GM21825 (cell line): ENCODE measurements at regions not wholly inside any gene's neighbourhood (a gene's known extent, or its start where the extent isn't known, plus 50 kb on each side); places are given as distances from the start of the nearest gene placed in this dataset.

Experiments used
- ATAC-seq: cut with Tn5 transposase; IDR thresholded peaks from one replicate; pipeline ENCODE4 v1.9.1; 2021; ENCODE audit warnings: mild to moderate bottlenecking, moderate library complexity; ENCODE audit not compliant: unreplicated experiment

GRCh38 chr6:91376686-91377085 is 789.8 kb upstream of the MAP3K7 start:
- no peak for ATAC-seq

GRCh38 chr6:91366781-91367180 is 779.9 kb upstream of the MAP3K7 start:
- ATAC-seq: no peak

- no peak for ATAC-seq
Measured at GRCh38 chr6:91358986-91359385, 772.1 kb upstream of the MAP3K7 start.

GRCh38 chr6:91352878-91353277 is 766.0 kb upstream of the MAP3K7 start:
- no peak for ATAC-seq

GRCh38 chr6:91352321-91352720 is 765.4 kb upstream of the MAP3K7 start:
- ATAC-seq: no peak

GRCh38 chr6:91350146-91350908 is 763.5 kb upstream of the MAP3K7 start:
- ATAC-seq: no peak

GRCh38 chr6:91341473-91341872 is 754.6 kb upstream of the MAP3K7 start:
- no peak for ATAC-seq

GRCh38 chr6:91340896-91341395 is 754.1 kb upstream of the MAP3K7 start:
- ATAC-seq: no peak

- no peak for ATAC-seq
Measured at GRCh38 chr6:91337967-91338366, 751.1 kb upstream of the MAP3K7 start.

GRCh38 chr6:91330896-91331295 is 744.0 kb upstream of the MAP3K7 start:
- no peak for ATAC-seq

- no peak for ATAC-seq
Measured at GRCh38 chr6:91328241-91328640, 741.4 kb upstream of the MAP3K7 start.

- ATAC-seq: no peak
Measured at GRCh38 chr6:91324711-91325110, 737.8 kb upstream of the MAP3K7 start.

GRCh38 chr6:91317984-91318383 is 731.1 kb upstream of the MAP3K7 start:
- no peak for ATAC-seq

- ATAC-seq: no peak
Measured at GRCh38 chr6:91317247-91317835, 730.5 kb upstream of the MAP3K7 start.

- no peak for ATAC-seq
Measured at GRCh38 chr6:91310178-91310577, 723.3 kb upstream of the MAP3K7 start.

- no peak for ATAC-seq
Measured at GRCh38 chr6:91305755-91306154, 718.9 kb upstream of the MAP3K7 start.

GRCh38 chr6:91304521-91304920 is 717.6 kb upstream of the MAP3K7 start:
- no peak for ATAC-seq

- no peak for ATAC-seq
Measured at GRCh38 chr6:91303326-91303725, 716.5 kb upstream of the MAP3K7 start.

- no peak for ATAC-seq
Measured at GRCh38 chr6:91299544-91300491, 712.9 kb upstream of the MAP3K7 start.

GRCh38 chr6:91298543-91299145 is 711.8 kb upstream of the MAP3K7 start:
- ATAC-seq: no peak

- ATAC-seq: no peak
Measured at GRCh38 chr6:91293395-91293794, 706.5 kb upstream of the MAP3K7 start.
